Tibial nerve (tissue), 4 donors: ENCODE measurements at regions not wholly inside any gene's neighbourhood (a gene's known extent, or its start where the extent isn't known, plus 50 kb on each side); places are given as distances from the start of the nearest gene placed in this dataset.
A peak's percentile ranks its signal among the peaks of the same experiment; 100 is the strongest.

Experiments used
- DNase-seq, 2 donors: peaks; one replicate each; pipeline ENCODE4 v3.0.0-alpha.2; 2019; ENCODE audit warnings: low spot score in 2 of 2
- H3K27ac ChIP-seq, 4 donors: fragments of 200-600 bp; sonication (generic) in 3 of 4; one replicate each; pipeline ENCODE4 v1.5.1; 2017 to 2019; ENCODE audit warnings: mild to moderate bottlenecking in 1 of 4
- H3K27me3 ChIP-seq, 2 donors: fragments of 200-600 bp; sonication (generic) in 1 of 2; one replicate each; pipeline versions ENCODE4 v1.5.1 to v1.6.0; 2017 to 2019
- H3K36me3 ChIP-seq, 3 donors: fragments of 200-600 bp; sonication (generic); one replicate each; pipeline ENCODE4 v1.5.1; 2018 to 2019
- H3K4me1 ChIP-seq, 4 donors: fragments of 200-600 bp; sonication (generic) in 3 of 4; one replicate each; pipeline ENCODE4 v1.5.1; 2017 to 2019
- H3K4me3 ChIP-seq, 4 donors: fragments of 200-600 bp; sonication (generic) in 3 of 4; one replicate each; pipeline ENCODE4 v1.5.1; 2017 to 2019; ENCODE audit warnings: mild to moderate bottlenecking in 1 of 4, moderate library complexity in 1 of 4
- H3K9me3 ChIP-seq, 4 donors: fragments of 200-600 bp; sonication (generic) in 3 of 4; one replicate each; pipeline ENCODE4 v1.5.1; 2017 to 2019
- CTCF ChIP-seq, 5 experiments: fragments of 200-600 bp in 3 of 5; fragments of 450-650 bp in 2 of 5; sonication (generic) in 3 of 5; IDR thresholded peaks; one replicate each; pipeline ENCODE4 v1.5.1; 2016 to 2019; ENCODE audit warnings: antibody characterized with exemption in 5 of 5, mild to moderate bottlenecking in 3 of 5, moderate library complexity in 2 of 5
- EP300 ChIP-seq, 2 donors: sonication (generic); formaldehyde crosslinking; IDR thresholded peaks; one replicate each; pipeline ENCODE4 v1.6.1; 2017; ENCODE audit warnings: antibody characterized with exemption in 2 of 2, mild to moderate bottlenecking in 1 of 2
- POLR2A ChIP-seq, 2 donors: fragments of 450-650 bp; IDR thresholded peaks; one replicate each; pipeline ENCODE4 v1.6.1; 2017; ENCODE audit warnings: antibody characterized with exemption in 2 of 2, mild to moderate bottlenecking in 2 of 2, moderate library complexity in 2 of 2
- WGBS, 2 donors: methylation state at CpG; one replicate each; pipeline ENCODE4 v1.1.5; 2018; 5-methylcytosine and 5-hydroxymethylcytosine counted together

DNA sequence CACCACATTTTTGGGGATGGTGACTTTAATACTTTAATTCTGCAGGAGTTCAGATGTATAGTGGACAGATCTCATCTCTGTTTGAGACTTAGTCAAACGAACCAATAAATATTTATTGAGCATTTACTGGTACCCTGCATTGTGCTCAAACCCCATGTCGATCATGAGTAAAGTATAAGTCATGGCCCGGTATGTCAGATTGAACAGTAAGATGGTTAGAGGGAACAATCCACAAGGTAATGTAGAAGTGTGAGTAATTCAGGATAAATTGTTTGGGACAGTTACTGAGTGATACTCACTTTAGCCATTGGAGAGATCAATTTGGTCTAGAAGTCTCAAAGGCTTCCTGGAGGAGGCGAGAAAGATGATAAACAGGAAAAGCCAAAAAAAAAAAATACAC lies 265.5 kb upstream of the C2CD4B start:
- Histone ChIP-seq H3K9me3 (no peaks in the 10 kb centered on the region), H3K27ac (no peak overlapping the region), H3K36me3 (no peaks in the 10 kb centered on the region), H3K27me3 (no peaks in the 10 kb centered on the region), H3K4me1 (peaks cover 0 to 22% (median 3%) of the 10 kb centered on the region in 4 donors), H3K4me3 (no peak overlapping the region)
- TF ChIP-seq CTCF (IDR thresholded peaks at IDR 0.05) (no peak), POLR2A (IDR thresholded peaks at IDR 0.05) (no peak), EP300 (IDR thresholded peaks at IDR 0.05) (no peak)
- WGBS, 2 donors = 90 to 92% methylated on average over 4 of the region's 4 CpGs
- DNase-seq = no peak

DNA sequence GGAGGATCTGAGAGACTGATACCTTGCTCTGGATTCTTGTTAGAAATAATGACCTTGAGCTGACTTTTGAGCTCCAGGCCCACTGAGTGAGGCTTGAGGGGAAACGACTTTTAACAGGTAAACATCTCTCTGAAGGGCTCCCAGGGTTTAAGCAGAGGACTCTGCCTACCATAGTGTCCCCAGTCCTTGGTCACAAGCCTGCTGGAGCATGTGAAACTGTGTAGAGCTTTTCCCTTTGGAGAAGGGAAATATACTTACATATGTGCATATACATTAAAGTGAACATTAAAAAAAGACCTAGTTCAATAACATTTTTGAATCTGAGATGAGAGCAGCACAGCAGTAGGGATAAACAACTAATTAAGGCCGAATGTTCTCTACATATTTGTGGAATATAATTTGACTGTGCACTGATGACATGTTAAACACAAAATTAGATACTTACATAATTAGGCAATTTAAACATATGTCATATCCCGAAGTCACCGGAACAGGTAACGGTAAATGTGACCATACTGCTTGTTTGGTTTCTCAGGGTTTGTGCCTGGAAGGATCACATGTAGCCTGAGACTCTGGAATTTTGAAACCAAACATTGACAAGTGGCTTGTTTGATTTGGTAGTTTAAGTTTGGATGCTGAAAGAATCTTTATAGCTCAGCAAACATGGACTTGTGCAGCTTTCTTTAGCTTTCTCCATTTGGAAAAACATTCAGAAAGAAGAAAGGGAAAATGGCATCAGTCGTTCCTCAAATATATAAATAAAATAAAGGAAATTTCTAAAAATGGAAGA lies 266.1 kb upstream of the C2CD4B start:
- no peaks in the 10 kb centered on the region for H3K9me3 ChIP-seq
- no peak overlapping the region for H3K27ac ChIP-seq
- TF ChIP-seq CTCF (IDR thresholded peaks at IDR 0.05) = no peak
- TF ChIP-seq EP300 (IDR thresholded peaks at IDR 0.05) = no peak
- no peak for TF ChIP-seq POLR2A (IDR thresholded peaks at IDR 0.05)
- H3K27me3 ChIP-seq = no peaks in the 10 kb centered on the region
- WGBS, 2 donors = 88% methylated on average over 6 of the region's 6 CpGs
- H3K4me1 ChIP-seq = peaks cover 0 to 18% (median 3%) of the 10 kb centered on the region in 4 donors
- DNase-seq = no peak
- no peaks in the 10 kb centered on the region for H3K36me3 ChIP-seq
- no peak overlapping the region for H3K4me3 ChIP-seq

GRCh38 chr15:62431817-62432216 lies 266.7 kb upstream of the C2CD4B start:
- Histone ChIP-seq H3K27me3 (no peaks in the 10 kb centered on the region), H3K36me3 (no peaks in the 10 kb centered on the region), H3K4me3 (no peak overlapping the region), H3K9me3 (no peaks in the 10 kb centered on the region), H3K27ac (no peak overlapping the region), H3K4me1 (peaks cover 0 to 12% (median under 1%) of the 10 kb centered on the region in 4 donors)
- WGBS, 2 donors = 77 to 87% methylated on average over 5 of the region's 5 CpGs
- no peak for DNase-seq
- TF ChIP-seq CTCF (IDR thresholded peaks at IDR 0.05) (no peak), EP300 (IDR thresholded peaks at IDR 0.05) (no peak), POLR2A (IDR thresholded peaks at IDR 0.05) (no peak)

DNA sequence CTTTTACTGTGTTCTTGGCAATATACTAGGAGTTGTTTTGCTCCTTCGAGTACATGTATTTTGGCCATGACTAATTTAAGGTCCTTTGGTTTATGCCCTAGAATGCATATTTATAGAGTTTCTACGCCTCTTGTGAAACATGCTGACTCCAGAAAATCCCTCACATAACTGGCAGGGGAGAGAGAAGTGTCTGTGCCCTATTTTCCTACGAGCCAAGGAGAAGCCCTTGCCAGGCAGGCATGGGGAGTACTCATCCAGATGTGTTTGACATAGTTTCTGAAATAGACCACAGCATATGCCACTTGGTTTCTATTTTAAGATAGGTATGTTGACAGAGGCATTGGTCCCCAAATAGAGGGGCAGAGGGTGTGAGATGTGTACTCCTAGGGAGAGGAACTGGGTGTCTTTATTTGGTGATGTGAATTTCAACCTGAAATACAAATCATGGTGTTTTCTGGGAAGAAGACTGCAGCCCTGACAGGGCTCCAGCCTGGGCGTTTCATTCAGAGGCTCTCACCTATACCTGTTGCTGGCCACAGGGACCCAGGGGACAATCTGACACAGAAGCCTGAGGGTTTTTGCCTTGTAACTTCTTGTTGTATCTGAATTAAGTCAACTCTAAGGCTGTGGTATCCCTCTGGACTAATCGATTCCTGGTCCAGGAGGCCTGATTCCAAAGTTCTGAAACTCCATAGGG lies 267.8 kb upstream of the C2CD4B start:
- Histone ChIP-seq H3K27ac (no peak overlapping the region), H3K4me3 (no peak overlapping the region), H3K36me3 (no peaks in the 10 kb centered on the region), H3K9me3 (no peaks in the 10 kb centered on the region), H3K27me3 (no peaks in the 10 kb centered on the region), H3K4me1 (peaks cover 0 to 10% (median 0%) of the 10 kb centered on the region in 4 donors)
- TF ChIP-seq EP300 (IDR thresholded peaks at IDR 0.05) (no peak), CTCF (IDR thresholded peaks at IDR 0.05) (no peak), POLR2A (IDR thresholded peaks at IDR 0.05) (no peak)
- WGBS, 2 donors = 68 to 69% methylated on average over 5 of the region's 5 CpGs
- no peak for DNase-seq

GRCh38 chr15:62436235-62436634 lies 271.1 kb upstream of the C2CD4B start:
- no peak for DNase-seq
- Histone ChIP-seq H3K27ac (peak overlapping the region in 1 of 4 donors; percentile 4), H3K9me3 (no peaks in the 10 kb centered on the region), H3K27me3 (no peaks in the 10 kb centered on the region), H3K36me3 (no peaks in the 10 kb centered on the region), H3K4me1 (peaks cover 0 to 38% (median 5%) of the 10 kb centered on the region in 4 donors), H3K4me3 (no peak overlapping the region)
- TF ChIP-seq CTCF (IDR thresholded peaks at IDR 0.05) (no peak), EP300 (IDR thresholded peaks at IDR 0.05) (no peak), POLR2A (IDR thresholded peaks at IDR 0.05) (no peak)
- 87 to 94% methylated on average over 4 of the region's 4 CpGs for WGBS, 2 donors
